Body of pancreas (tissue), 4 donors: ENCODE measurements at regions not wholly inside any gene's neighbourhood (a gene's known extent, or its start where the extent isn't known, plus 50 kb on each side); places are given as distances from the start of the nearest gene placed in this dataset.

ENCODE experiments used
- ATAC-seq: fragments of 150-250 bp; one replicate; pipeline ENCODE4 v1.9.1; 2016
- DNase-seq, 4 donors: peaks; one replicate each; pipeline ENCODE4 v3.0.0-alpha.2; 2019
- H3K27ac ChIP-seq, 4 donors: fragments of 200-600 bp; sonication (generic); 1 replicate in 3 of 4; 2 replicates in 1 of 4; pipeline versions ENCODE4 v1.5.1 to v1.6.1; 2016 to 2019; ENCODE audit warnings: mild to moderate bottlenecking in 1 of 4, mixed read lengths in 1 of 4, moderate library complexity in 1 of 4
- H3K27me3 ChIP-seq, 2 donors: fragments of 200-600 bp; sonication (generic); one replicate each; pipeline ENCODE4 v1.6.0; 2016; ENCODE audit warnings: mild to moderate bottlenecking in 1 of 2
- H3K36me3 ChIP-seq, 2 donors: fragments of 200-600 bp; sonication (generic); replicated peaks in 1 of 2; 2 replicates each; pipeline ENCODE4 v1.5.1; 2016; ENCODE audit warnings: low read depth in 2 of 2; ENCODE audit not compliant: insufficient read depth in 1 of 2
- H3K4me1 ChIP-seq: fragments of 200-600 bp; sonication (generic); one replicate; pipeline ENCODE4 v1.6.0; 2016
- H3K4me3 ChIP-seq, 2 donors: fragments of 200-600 bp; sonication (generic); 1 replicate in 1 of 2; 2 replicates in 1 of 2; pipeline ENCODE4 v1.5.1; 2016 to 2019
- H3K9me3 ChIP-seq, 3 donors: fragments of 200-600 bp; sonication (generic); 1 replicate in 2 of 3; 2 replicates in 1 of 3; pipeline ENCODE4 v1.5.1; 2016
- POLR2A ChIP-seq, 3 donors: fragments of 450-650 bp; IDR thresholded peaks; one replicate each; pipeline ENCODE4 v1.6.1; 2016; ENCODE audit warnings: antibody characterized with exemption in 3 of 3, mild to moderate bottlenecking in 2 of 3
- WGBS, 2 donors: methylation state at CpG; one replicate each; pipeline ENCODE4 v1.1.5; 2017; 5-methylcytosine and 5-hydroxymethylcytosine counted together
- intact Hi-C: fragments of 100-400 bp; cut with DNase I; formaldehyde crosslinking; loops from one replicate; pipeline ENCODE4 v1.15.1; 2023
- TF ChIP-seq, protein P1 (sequence below), 7 experiments: fragments of 450-650 bp in 4 of 7; fragments of 200-600 bp in 3 of 7; sonication (generic) in 3 of 7; IDR thresholded peaks; one replicate each; pipeline ENCODE4 v1.5.1; 2016 to 2019; ENCODE audit warnings: antibody characterized with exemption in 7 of 7

DNA sequence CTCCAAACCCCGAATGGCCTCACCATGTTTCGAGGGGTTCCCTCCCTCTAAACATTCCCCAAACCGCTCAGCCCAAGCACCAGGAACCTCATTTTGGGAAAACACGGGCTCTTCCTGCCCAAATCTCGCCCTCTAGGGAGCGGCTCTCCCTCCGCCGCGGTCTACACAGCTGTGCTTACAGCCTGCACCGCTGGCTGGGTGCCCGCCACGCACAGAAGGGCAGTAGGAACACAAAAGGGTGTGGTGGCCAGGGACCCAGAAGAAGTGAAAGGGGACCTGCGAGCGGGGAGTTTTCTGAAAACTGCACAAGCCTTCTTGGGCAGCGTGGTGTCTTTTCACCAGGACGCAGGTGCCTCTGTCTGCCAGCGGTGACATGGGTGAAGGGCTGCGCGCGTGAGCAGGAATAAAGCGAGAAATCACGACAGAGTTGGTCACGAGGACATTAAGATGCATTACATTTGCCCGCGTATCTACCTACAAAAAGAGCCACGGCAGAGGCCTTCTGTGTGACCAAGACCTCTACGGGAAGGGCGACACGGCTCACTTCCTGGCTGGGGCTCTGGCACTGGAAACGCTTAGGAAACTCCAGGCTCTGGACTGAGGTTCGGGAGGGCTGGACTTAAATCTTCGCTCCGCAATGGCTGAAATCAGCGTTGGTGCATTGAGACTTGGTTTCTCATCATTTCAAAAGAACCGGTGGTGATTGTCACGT is 171.7 kb downstream of the LSM5 start:
- intact Hi-C loops, result no loop called here
- H3K4me3 ChIP-seq, result no peak overlapping the region
- H3K27ac ChIP-seq, result no peak overlapping the region
- H3K9me3 ChIP-seq, result no peaks in the 10 kb centered on the region
- H3K27me3 ChIP-seq, result no peaks in the 10 kb centered on the region
- peak; percentile 66 for ATAC-seq
- WGBS, 2 donors, result 9 to 11% methylated on average over 32 to 36 of the region's 36 CpGs
- no peaks in the 10 kb centered on the region for H3K36me3 ChIP-seq
- TF ChIP-seq POLR2A (IDR thresholded peaks at IDR 0.05), result no peak
- TF ChIP-seq, protein P1, sequence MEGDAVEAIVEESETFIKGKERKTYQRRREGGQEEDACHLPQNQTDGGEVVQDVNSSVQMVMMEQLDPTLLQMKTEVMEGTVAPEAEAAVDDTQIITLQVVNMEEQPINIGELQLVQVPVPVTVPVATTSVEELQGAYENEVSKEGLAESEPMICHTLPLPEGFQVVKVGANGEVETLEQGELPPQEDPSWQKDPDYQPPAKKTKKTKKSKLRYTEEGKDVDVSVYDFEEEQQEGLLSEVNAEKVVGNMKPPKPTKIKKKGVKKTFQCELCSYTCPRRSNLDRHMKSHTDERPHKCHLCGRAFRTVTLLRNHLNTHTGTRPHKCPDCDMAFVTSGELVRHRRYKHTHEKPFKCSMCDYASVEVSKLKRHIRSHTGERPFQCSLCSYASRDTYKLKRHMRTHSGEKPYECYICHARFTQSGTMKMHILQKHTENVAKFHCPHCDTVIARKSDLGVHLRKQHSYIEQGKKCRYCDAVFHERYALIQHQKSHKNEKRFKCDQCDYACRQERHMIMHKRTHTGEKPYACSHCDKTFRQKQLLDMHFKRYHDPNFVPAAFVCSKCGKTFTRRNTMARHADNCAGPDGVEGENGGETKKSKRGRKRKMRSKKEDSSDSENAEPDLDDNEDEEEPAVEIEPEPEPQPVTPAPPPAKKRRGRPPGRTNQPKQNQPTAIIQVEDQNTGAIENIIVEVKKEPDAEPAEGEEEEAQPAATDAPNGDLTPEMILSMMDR (IDR thresholded peaks at IDR 0.05), result no peak
- H3K4me1 ChIP-seq, result peaks cover 11% of the 10 kb centered on the region
- peak; percentile 15 to 47 (median 22) for DNase-seq

DNA sequence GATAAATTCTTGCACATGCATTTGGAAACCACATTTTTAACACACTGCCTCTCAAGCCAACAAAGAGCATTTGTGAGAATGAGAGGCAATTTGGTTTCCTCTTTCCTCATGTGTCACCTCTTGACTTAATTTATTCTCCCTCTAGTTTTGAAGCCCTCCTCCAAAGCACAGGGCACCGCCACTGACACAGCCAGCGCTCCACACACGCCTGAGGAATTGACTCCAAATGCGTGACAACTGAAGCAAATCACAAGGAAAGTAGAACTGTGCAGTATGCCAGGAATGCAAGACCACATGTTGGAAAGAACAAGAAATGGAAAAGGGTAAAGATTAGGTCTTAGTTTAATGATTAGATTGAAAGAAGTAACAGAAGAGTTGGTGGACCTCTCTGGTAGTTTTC is 173.3 kb downstream of the LSM5 start:
- no peak for DNase-seq
- Histone ChIP-seq H3K36me3 (no peaks in the 10 kb centered on the region), H3K4me1 (peaks cover 11% of the 10 kb centered on the region), H3K27me3 (no peaks in the 10 kb centered on the region), H3K27ac (no peak overlapping the region), H3K9me3 (no peaks in the 10 kb centered on the region), H3K4me3 (no peak overlapping the region)
- WGBS, 2 donors, result 50 to 85% methylated on average over 4 of the region's 4 CpGs
- no peak for TF ChIP-seq POLR2A (IDR thresholded peaks at IDR 0.05)
- TF ChIP-seq, protein P1 (IDR thresholded peaks at IDR 0.05), result no peak
- intact Hi-C loops, result no loop called here
- no peak for ATAC-seq

DNA sequence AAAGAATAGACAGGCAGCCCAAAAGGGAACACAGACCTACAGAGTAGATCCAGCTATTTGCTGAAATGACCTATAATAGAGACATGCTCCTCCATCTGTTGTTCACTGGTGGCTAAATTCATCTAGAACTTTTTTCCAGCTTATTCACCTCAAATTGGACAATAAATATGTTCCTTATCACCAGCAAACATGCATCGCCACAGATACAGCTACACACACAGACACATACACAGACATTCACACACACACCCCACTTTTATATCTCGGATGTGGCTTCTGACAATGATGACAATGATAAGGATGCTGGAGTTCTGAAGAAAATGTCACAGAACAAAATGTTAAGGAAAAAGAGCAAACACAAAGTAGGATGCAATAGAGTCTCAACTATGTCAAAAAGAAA is 175.4 kb downstream of the LSM5 start:
- ATAC-seq (no peak), DNase-seq (no peak)
- TF ChIP-seq, protein P1 (IDR thresholded peaks at IDR 0.05), result no peak
- no peak for TF ChIP-seq POLR2A (IDR thresholded peaks at IDR 0.05)
- H3K4me3 ChIP-seq, result no peak overlapping the region
- WGBS, 2 donors, result 52 to 58% methylated on average over 2 of the region's 2 CpGs
- H3K9me3 ChIP-seq, result no peaks in the 10 kb centered on the region
- H3K36me3 ChIP-seq, result no peaks in the 10 kb centered on the region
- intact Hi-C loops, result no loop called here
- H3K4me1 ChIP-seq, result peaks cover 11% of the 10 kb centered on the region
- no peaks in the 10 kb centered on the region for H3K27me3 ChIP-seq
- H3K27ac ChIP-seq, result no peak overlapping the region

DNA sequence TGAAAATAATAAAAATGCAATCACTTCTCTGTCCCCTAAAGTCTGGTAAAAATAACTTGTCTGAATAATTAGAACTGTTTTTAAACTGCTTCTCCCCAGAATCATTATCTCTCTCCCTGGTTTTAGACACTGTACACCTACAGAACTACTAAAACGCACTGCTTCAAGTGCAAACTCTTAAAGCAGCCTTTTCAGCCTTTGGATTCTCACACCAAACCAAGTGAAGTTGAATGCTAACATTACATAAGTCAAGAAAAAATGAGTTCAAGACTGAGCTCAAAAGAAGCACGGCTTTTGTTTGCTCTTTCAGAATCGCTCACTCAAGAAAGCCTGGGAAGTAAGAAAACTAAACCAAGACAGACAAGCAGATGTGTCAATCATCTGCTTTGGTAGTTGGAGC is 188.8 kb downstream of the LSM5 start:
- Histone ChIP-seq H3K36me3 (no peaks in the 10 kb centered on the region), H3K9me3 (no peaks in the 10 kb centered on the region), H3K27me3 (peaks cover 0 to 8% of the 10 kb centered on the region in 2 donors), H3K4me1 (peaks cover 14% of the 10 kb centered on the region), H3K4me3 (no peak overlapping the region), H3K27ac (no peak overlapping the region)
- no peak for DNase-seq
- TF ChIP-seq, protein P1 (IDR thresholded peaks at IDR 0.05), result no peak
- no peak for TF ChIP-seq POLR2A (IDR thresholded peaks at IDR 0.05)
- no peak for ATAC-seq
- WGBS, 2 donors, result 64 to 74% methylated on average over 3 of the region's 3 CpGs
- intact Hi-C loops, result no loop called here

DNA sequence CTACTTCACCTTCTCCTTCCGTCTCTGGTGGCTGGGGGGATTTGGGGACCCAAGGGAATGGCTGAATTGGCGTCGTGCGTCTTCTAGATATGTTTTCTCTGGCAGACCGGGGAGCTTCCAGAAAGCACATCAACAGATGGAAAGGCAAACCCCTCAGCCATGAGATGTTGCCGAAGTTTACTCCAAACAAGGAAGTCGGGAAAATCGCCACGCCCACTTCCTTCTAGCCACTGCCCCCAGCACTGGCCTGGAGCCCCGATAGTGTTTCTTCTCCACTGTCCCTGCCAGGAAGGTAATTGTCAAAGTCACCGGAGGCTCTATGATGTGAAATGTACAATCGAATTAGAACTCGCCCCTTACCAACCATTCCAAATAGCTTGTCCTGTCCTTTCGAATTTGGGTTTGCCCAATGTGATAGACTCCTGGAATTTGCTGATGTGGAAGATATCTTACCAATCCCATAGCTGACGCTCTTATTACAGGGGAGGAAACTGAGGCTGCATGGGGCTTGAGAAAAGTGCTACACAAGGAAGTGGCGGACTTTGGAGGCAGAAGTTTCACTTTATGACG is 191.0 kb downstream of the LSM5 start:
- DNase-seq, result peak in 2 of 4 donors; percentile 16 to 18
- H3K36me3 ChIP-seq, result no peaks in the 10 kb centered on the region
- intact Hi-C loops, result no loop called here
- H3K4me1 ChIP-seq, result peaks cover 14% of the 10 kb centered on the region
- no peak for TF ChIP-seq POLR2A (IDR thresholded peaks at IDR 0.05)
- no peak overlapping the region for H3K27ac ChIP-seq
- peaks cover 0 to 8% of the 10 kb centered on the region in 2 donors for H3K27me3 ChIP-seq
- no peaks in the 10 kb centered on the region for H3K9me3 ChIP-seq
- ATAC-seq, result no peak
- peak overlapping the region in 1 of 2 donors; percentile 6 for H3K4me3 ChIP-seq
- WGBS, 2 donors, result 24 to 25% methylated on average over 12 to 17 of the region's 17 CpGs
